Liver (tissue), 8 donors: ENCODE measurements at regions not wholly inside any gene's neighbourhood (a gene's known extent, or its start where the extent isn't known, plus 50 kb on each side); places are given as distances from the start of the nearest gene placed in this dataset.

ENCODE experiments used
- DNase-seq: peaks from one replicate; pipeline ENCODE4 v3.0.0-alpha.2; 2017; ENCODE audit warnings: low spot score
- H3K27ac ChIP-seq, 2 donors: one replicate each; pipeline ENCODE4 v1.7.0; 2013; ENCODE audit warnings: inconsistent platforms in 2 of 2, low read length in 2 of 2, control low read depth in 1 of 2, low read depth in 1 of 2, mild to moderate bottlenecking in 1 of 2
- H3K27me3 ChIP-seq, 4 donors: one replicate each; pipeline versions ENCODE4 v1.6.1 to v1.7.0; 2013; ENCODE audit warnings: low read length in 3 of 4, inconsistent platforms in 1 of 4, mild to moderate bottlenecking in 1 of 4, moderate library complexity in 1 of 4; ENCODE audit not compliant: control insufficient read depth in 4 of 4, insufficient read depth in 4 of 4
- H3K36me3 ChIP-seq, 4 donors: one replicate each; pipeline versions ENCODE4 v1.6.1 to v1.7.0; 2013; ENCODE audit warnings: low read length in 3 of 4, mild to moderate bottlenecking in 3 of 4, low read depth in 1 of 4, moderate library complexity in 1 of 4; ENCODE audit not compliant: control insufficient read depth in 4 of 4, insufficient read depth in 3 of 4
- H3K4me1 ChIP-seq, 4 donors: one replicate each; pipeline versions ENCODE4 v1.6.1 to v1.7.0; 2013; ENCODE audit warnings: low read length in 3 of 4, mild to moderate bottlenecking in 3 of 4, moderate library complexity in 1 of 4; ENCODE audit not compliant: control insufficient read depth in 4 of 4, insufficient read depth in 4 of 4
- H3K4me3 ChIP-seq, 3 donors: one replicate each; pipeline versions ENCODE4 v1.6.1 to v1.7.0; 2013; ENCODE audit warnings: low read length in 3 of 3, control low read depth in 1 of 3, low read depth in 1 of 3, mild to moderate bottlenecking in 1 of 3
- H3K9ac ChIP-seq, 2 donors: one replicate each; pipeline ENCODE4 v1.7.0; 2013; ENCODE audit warnings: low read length in 2 of 2, mild to moderate bottlenecking in 2 of 2, moderate library complexity in 2 of 2, control low read depth in 1 of 2, low read depth in 1 of 2
- H3K9me3 ChIP-seq, 4 donors: one replicate each; pipeline versions ENCODE4 v1.6.1 to v1.7.0; 2013; ENCODE audit warnings: low read length in 3 of 4; ENCODE audit not compliant: control insufficient read depth in 4 of 4
- ATF3 ChIP-seq: IDR thresholded peaks from 2 replicates; pipeline ENCODE4 v1.6.1; 2016; ENCODE audit warnings: antibody characterized with exemption
- EGR1 ChIP-seq, 2 donors: IDR thresholded peaks; 2 replicates each; pipeline ENCODE4 v1.6.1; 2016 to 2018; ENCODE audit warnings: antibody characterized with exemption in 2 of 2, low read depth in 2 of 2
- FOXA1 ChIP-seq: IDR thresholded peaks from 2 replicates; pipeline ENCODE4 v1.6.1; 2016; ENCODE audit warnings: antibody characterized with exemption
- FOXA2 ChIP-seq: IDR thresholded peaks from 2 replicates; pipeline ENCODE4 v1.6.1; 2016; ENCODE audit warnings: antibody characterized with exemption
- GABPA ChIP-seq, 2 donors: IDR thresholded peaks in 1 of 2; conservative IDR thresholded peaks in 1 of 2; 2 replicates each; pipeline ENCODE4 v1.6.1; 2016; ENCODE audit warnings: antibody characterized with exemption in 2 of 2, mild to moderate bottlenecking in 1 of 2, moderate library complexity in 1 of 2
- HNF4A ChIP-seq, 2 donors: conservative IDR thresholded peaks; 2 replicates each; pipeline ENCODE4 v1.6.1; 2016; ENCODE audit warnings: antibody characterized with exemption in 2 of 2, mild to moderate bottlenecking in 2 of 2
- HNF4G ChIP-seq: IDR thresholded peaks from 2 replicates; pipeline ENCODE4 v1.6.1; 2016; ENCODE audit warnings: antibody characterized with exemption
- JUND ChIP-seq, 2 donors: IDR thresholded peaks; 2 replicates each; pipeline ENCODE4 v1.6.1; 2016; ENCODE audit warnings: antibody characterized with exemption in 2 of 2
- NR2F2 ChIP-seq: IDR thresholded peaks from 2 replicates; pipeline ENCODE4 v1.6.1; 2016; ENCODE audit warnings: antibody characterized with exemption
- RAD21 ChIP-seq, 2 donors: IDR thresholded peaks; 2 replicates each; pipeline ENCODE4 v1.6.1; 2016; ENCODE audit warnings: antibody characterized with exemption in 2 of 2, mild to moderate bottlenecking in 2 of 2
- REST ChIP-seq: IDR thresholded peaks from 2 replicates; pipeline ENCODE4 v1.6.1; 2016; ENCODE audit warnings: antibody characterized with exemption, mild to moderate bottlenecking
- RXRA ChIP-seq, 2 donors: IDR thresholded peaks; 2 replicates each; pipeline ENCODE4 v1.6.1; 2017 to 2018; ENCODE audit warnings: antibody characterized with exemption in 2 of 2, mild to moderate bottlenecking in 1 of 2
- SP1 ChIP-seq: IDR thresholded peaks from 2 replicates; pipeline ENCODE4 v1.6.1; 2018; ENCODE audit warnings: antibody characterized with exemption, mild to moderate bottlenecking
- YY1 ChIP-seq: IDR thresholded peaks from 2 replicates; pipeline ENCODE4 v1.6.1; 2016; ENCODE audit warnings: antibody characterized with exemption, mild to moderate bottlenecking
- ZBTB33 ChIP-seq: IDR thresholded peaks from 2 replicates; pipeline ENCODE4 v1.6.1; 2016; ENCODE audit warnings: antibody characterized with exemption
- WGBS: extraction: QIAGEN DNeasy Blood & Tissue Kit; methylation state at CpG from one replicate; pipeline ENCODE4 v1.1.7; 2013; 5-methylcytosine and 5-hydroxymethylcytosine counted together
- TF ChIP-seq, protein P1 (sequence below): fragments of 150-350 bp; IDR thresholded peaks from 2 replicates; pipeline ENCODE4 v1.5.1; 2017; ENCODE audit warnings: improper control_type of control experiment, low read depth, low read length; ENCODE audit not compliant: missing input control
- TF ChIP-seq, protein P2 (sequence below): IDR thresholded peaks from 2 replicates; pipeline ENCODE4 v1.6.1; 2016; ENCODE audit warnings: antibody characterized with exemption
- donor health status: healthy.
- donor health status: healthy.
- donor health status: healthy.
- donor health status: healthy.
- donor health status: healthy.

- TF ChIP-seq EGR1 (IDR thresholded peaks at IDR 0.05; ENCODE audit: low read depth in 2 of 2) (no peak), HNF4G (no peak)
- Histone ChIP-seq H3K4me1 (no peaks in the 10 kb centered on the region), H3K9me3 (no peaks in the 10 kb centered on the region), H3K4me3 (no peak overlapping the region), H3K36me3 (no peaks in the 10 kb centered on the region), H3K27ac (no peak overlapping the region), H3K9ac (no peak overlapping the region), H3K27me3 (no peaks in the 10 kb centered on the region)
- no peak for DNase-seq
- WGBS, result 61% methylated on average over 1 of the region's 1 CpG
Measured at GRCh38 chr19:30873691-30874090, 475.5 kb downstream of the TSHZ3 start.

DNA sequence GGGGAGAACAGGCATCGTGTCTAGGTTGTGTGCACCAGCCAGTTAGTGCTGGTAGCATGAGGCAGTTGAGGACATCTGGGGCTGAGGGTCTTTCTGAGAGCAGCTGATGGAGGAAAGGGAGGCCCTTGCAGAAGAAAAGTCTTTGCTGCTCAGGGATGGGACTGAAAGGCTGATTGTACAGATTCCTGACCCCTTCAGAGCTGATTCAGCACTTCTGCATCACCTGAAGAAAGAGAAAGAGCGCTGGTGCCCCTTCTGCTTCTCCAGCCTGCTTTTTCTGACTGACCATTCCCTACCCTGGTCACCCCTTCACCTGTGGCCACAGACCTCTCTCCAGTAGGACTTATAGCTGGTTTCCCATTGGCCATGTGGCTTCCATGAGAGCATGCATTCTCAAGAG lies 476.2 kb downstream of the TSHZ3 start:
- no peak overlapping the region for H3K27ac ChIP-seq
- TF ChIP-seq RXRA (IDR thresholded peaks at IDR 0.05), result no peak
- TF ChIP-seq, protein P1, sequence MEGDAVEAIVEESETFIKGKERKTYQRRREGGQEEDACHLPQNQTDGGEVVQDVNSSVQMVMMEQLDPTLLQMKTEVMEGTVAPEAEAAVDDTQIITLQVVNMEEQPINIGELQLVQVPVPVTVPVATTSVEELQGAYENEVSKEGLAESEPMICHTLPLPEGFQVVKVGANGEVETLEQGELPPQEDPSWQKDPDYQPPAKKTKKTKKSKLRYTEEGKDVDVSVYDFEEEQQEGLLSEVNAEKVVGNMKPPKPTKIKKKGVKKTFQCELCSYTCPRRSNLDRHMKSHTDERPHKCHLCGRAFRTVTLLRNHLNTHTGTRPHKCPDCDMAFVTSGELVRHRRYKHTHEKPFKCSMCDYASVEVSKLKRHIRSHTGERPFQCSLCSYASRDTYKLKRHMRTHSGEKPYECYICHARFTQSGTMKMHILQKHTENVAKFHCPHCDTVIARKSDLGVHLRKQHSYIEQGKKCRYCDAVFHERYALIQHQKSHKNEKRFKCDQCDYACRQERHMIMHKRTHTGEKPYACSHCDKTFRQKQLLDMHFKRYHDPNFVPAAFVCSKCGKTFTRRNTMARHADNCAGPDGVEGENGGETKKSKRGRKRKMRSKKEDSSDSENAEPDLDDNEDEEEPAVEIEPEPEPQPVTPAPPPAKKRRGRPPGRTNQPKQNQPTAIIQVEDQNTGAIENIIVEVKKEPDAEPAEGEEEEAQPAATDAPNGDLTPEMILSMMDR, result no peak
- no peak for TF ChIP-seq RAD21 (IDR thresholded peaks at IDR 0.05)
- TF ChIP-seq, protein P2, sequence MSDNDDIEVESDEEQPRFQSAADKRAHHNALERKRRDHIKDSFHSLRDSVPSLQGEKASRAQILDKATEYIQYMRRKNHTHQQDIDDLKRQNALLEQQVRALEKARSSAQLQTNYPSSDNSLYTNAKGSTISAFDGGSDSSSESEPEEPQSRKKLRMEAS, result no peak
- no peak for DNase-seq
- no peaks in the 10 kb centered on the region for H3K36me3 ChIP-seq
- no peaks in the 10 kb centered on the region for H3K4me1 ChIP-seq
- no peak overlapping the region for H3K4me3 ChIP-seq
- no peaks in the 10 kb centered on the region for H3K9me3 ChIP-seq
- no peak overlapping the region for H3K9ac ChIP-seq
- 66% methylated on average over 2 of the region's 2 CpGs for WGBS
- H3K27me3 ChIP-seq, result no peaks in the 10 kb centered on the region

DNA sequence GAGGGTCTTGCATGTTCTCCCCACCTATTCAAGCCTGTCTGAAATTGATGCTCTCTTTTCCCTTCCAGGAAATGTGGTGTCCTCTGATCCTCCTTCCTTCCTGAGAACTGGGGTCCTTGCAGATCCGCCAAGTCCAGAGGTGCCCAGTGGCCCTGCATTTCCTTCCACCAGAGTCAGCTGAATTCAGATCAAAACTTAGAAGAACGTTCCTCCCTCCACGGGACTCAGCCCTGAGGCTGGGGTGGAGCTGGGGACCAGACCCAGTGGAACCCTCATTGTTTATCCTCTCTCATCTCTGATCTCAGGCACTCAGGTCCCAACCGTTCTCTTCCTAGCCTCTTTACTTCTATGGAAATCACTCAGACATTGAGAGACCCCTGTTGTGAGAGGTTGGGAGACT lies 477.3 kb downstream of the TSHZ3 start:
- Histone ChIP-seq H3K4me3 (no peak overlapping the region), H3K36me3 (no peaks in the 10 kb centered on the region), H3K9ac (no peak overlapping the region), H3K27me3 (no peaks in the 10 kb centered on the region), H3K4me1 (no peaks in the 10 kb centered on the region), H3K27ac (no peak overlapping the region), H3K9me3 (no peaks in the 10 kb centered on the region)
- no peak for DNase-seq
- WGBS, result 62% methylated on average over 4 of the region's 4 CpGs
- TF ChIP-seq RXRA (IDR thresholded peaks at IDR 0.05) (no peak), YY1 (no peak)

DNA sequence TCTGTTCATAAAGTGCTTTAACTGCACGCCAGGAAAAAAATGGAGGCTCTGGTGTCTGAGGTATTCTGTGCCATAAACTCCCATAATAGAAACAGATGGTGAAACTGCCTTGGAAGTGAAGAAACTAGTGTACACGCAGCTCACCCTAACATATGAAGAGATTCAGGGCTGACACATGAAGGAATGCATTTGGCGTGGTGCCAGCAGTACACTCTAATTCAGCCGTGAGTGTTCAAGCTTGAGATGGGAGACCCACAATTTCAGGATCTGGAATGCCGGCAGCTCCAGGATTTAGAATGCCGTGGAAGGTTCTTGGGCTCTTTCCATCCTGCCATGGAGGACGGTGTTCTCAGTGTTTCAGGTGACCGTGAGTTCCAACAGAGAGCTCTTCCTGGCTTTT lies 478.4 kb downstream of the TSHZ3 start:
- no peak overlapping the region for H3K27ac ChIP-seq
- H3K9ac ChIP-seq, result no peak overlapping the region
- TF ChIP-seq GABPA (IDR thresholded peaks at IDR 0.05 in 1 of 2, conservative IDR thresholded peaks at IDR 0.05 in 1 of 2) (no peak), YY1 (no peak), EGR1 (IDR thresholded peaks at IDR 0.05; ENCODE audit: low read depth in 2 of 2) (no peak), JUND (IDR thresholded peaks at IDR 0.05) (no peak), FOXA1 (no peak), HNF4A (conservative IDR thresholded peaks at IDR 0.05) (no peak), ATF3 (no peak), RAD21 (IDR thresholded peaks at IDR 0.05) (no peak), FOXA2 (no peak), SP1 (no peak), HNF4G (no peak), ZBTB33 (no peak), REST (no peak), NR2F2 (no peak)
- DNase-seq, result no peak
- H3K27me3 ChIP-seq, result no peaks in the 10 kb centered on the region
- H3K36me3 ChIP-seq, result no peaks in the 10 kb centered on the region
- no peak overlapping the region for H3K4me3 ChIP-seq
- H3K9me3 ChIP-seq, result no peaks in the 10 kb centered on the region
- WGBS, result 68% methylated on average over 8 of the region's 8 CpGs
- H3K4me1 ChIP-seq, result no peaks in the 10 kb centered on the region
